SK-N-MC (cell line): ENCODE measurements at regions not wholly inside any gene's neighbourhood (a gene's known extent, or its start where the extent isn't known, plus 50 kb on each side); places are given as distances from the start of the nearest gene placed in this dataset.

ENCODE experiments used
- EZH2 ChIP-seq: fragments of 200-600 bp; sonication (generic); IDR thresholded peaks from one replicate; pipeline ENCODE4 v1.6.1; 2017; ENCODE audit warnings: antibody characterized with exemption
- FOXP2 ChIP-seq: optimal IDR thresholded peaks from 2 replicates; pipeline ENCODE3; 2011; ENCODE audit warnings: mild to moderate bottlenecking, moderate library complexity; ENCODE audit not compliant: insufficient read depth; ENCODE audit errors: extremely low read length, control extremely low read depth
- POLR2AphosphoS5 ChIP-seq: IDR thresholded peaks from 2 replicates; pipeline ENCODE4 v1.6.1; 2012; ENCODE audit warnings: mild to moderate bottlenecking, low read depth, low read length, borderline replicate concordance

- no peak for TF ChIP-seq EZH2
- no peak for TF ChIP-seq FOXP2
- no peak for TF ChIP-seq POLR2AphosphoS5
These were observed 100.8 kb downstream of the DLL1 start for GRCh38 chr6:170190046-170190445.
